Transverse colon (tissue), 4 donors: ENCODE measurements at regions not wholly inside any gene's neighbourhood (a gene's known extent, or its start where the extent isn't known, plus 50 kb on each side); places are given as distances from the start of the nearest gene placed in this dataset.

Source experiments
- DNase-seq: peaks from one replicate; pipeline ENCODE4 v3.0.0-alpha.2; 2019
- H3K27ac ChIP-seq, 4 donors: fragments of 200-600 bp; sonication (generic); 2 replicates each; pipeline ENCODE4 v1.5.1; 2016 to 2018; ENCODE audit warnings: inconsistent platforms in 4 of 4
- H3K27me3 ChIP-seq: fragments of 200-600 bp; sonication (generic); 2 replicates; pipeline ENCODE4 v1.5.1; 2017; ENCODE audit warnings: inconsistent platforms
- H3K36me3 ChIP-seq, 4 donors: fragments of 200-600 bp; sonication (generic); 2 replicates each; pipeline ENCODE4 v1.5.1; 2017 to 2019; ENCODE audit warnings: inconsistent platforms in 4 of 4
- H3K4me1 ChIP-seq, 4 donors: fragments of 200-600 bp; sonication (generic); 2 replicates each; pipeline ENCODE4 v1.5.1; 2017 to 2020; ENCODE audit warnings: inconsistent platforms in 4 of 4
- H3K4me3 ChIP-seq, 4 donors: fragments of 200-600 bp; sonication (generic); 1 replicate in 1 of 4; 2 replicates in 3 of 4; pipeline versions ENCODE4 v1.5.1 to v1.6.1; 2017 to 2019; ENCODE audit warnings: inconsistent platforms in 4 of 4
- H3K9me3 ChIP-seq, 2 donors: fragments of 200-600 bp; sonication (generic); 2 replicates each; pipeline ENCODE4 v1.5.1; 2017 to 2019; ENCODE audit warnings: inconsistent platforms in 2 of 2
- CTCF ChIP-seq, 5 experiments: fragments of 200-600 bp in 3 of 5; fragments of 450-650 bp in 2 of 5; sonication (generic) in 3 of 5; IDR thresholded peaks; 1 replicate in 2 of 5; 2 replicates in 3 of 5; pipeline ENCODE4 v1.5.1; 2016 to 2017; ENCODE audit warnings: antibody characterized with exemption in 5 of 5, inconsistent platforms in 3 of 5, mild to moderate bottlenecking in 2 of 5, moderate library complexity in 1 of 5
- EP300 ChIP-seq: sonication (generic); formaldehyde crosslinking; IDR thresholded peaks from one replicate; pipeline ENCODE4 v1.6.1; 2017; ENCODE audit warnings: antibody characterized with exemption, low read depth
- POLR2A ChIP-seq: fragments of 450-650 bp; IDR thresholded peaks from one replicate; pipeline ENCODE4 v1.6.1; 2016; ENCODE audit warnings: antibody characterized with exemption, mild to moderate bottlenecking, moderate library complexity
- POLR2AphosphoS5 ChIP-seq, 3 donors: sonication (generic); formaldehyde crosslinking; IDR thresholded peaks; one replicate each; pipeline ENCODE4 v1.6.1; 2016; ENCODE audit warnings: antibody characterized with exemption in 3 of 3
- WGBS, 2 donors: methylation state at CpG; one replicate each; pipeline ENCODE4 v1.1.5; 2018; ENCODE audit warnings: low coverage in 1 of 2; 5-methylcytosine and 5-hydroxymethylcytosine counted together
- in situ Hi-C, 4 donors: fragments of 200-750 bp; cut with MboI; loops; one replicate each; pipeline versions ENCODE4 v1.15.0 to v1.15.1; 2017; ENCODE audit warnings: low sequenced_read_pairs in 3 of 4, low pct_ligation_motif_present in 1 of 4, low pct_unique_long_range_greater_than_20kb in 1 of 4
- intact Hi-C: fragments of 100-400 bp; cut with DNase I; formaldehyde crosslinking; loops from one replicate; pipeline ENCODE4 v1.15.1; 2023; ENCODE audit warnings: low total_unique reads

- peaks cover 0 to 5% (median 0%) of the 10 kb centered on the region in 4 donors for H3K4me1 ChIP-seq
- 57 to 78% methylated on average over 2 of the region's 2 CpGs for WGBS, 2 donors
- H3K27me3 ChIP-seq = peaks cover 10% of the 10 kb centered on the region
- in situ Hi-C loops (no loop called here), intact Hi-C loops (no loop called here)
- TF ChIP-seq POLR2A = no peak
- no peak for TF ChIP-seq POLR2AphosphoS5 (IDR thresholded peaks at IDR 0.05)
- TF ChIP-seq EP300 = no peak
- TF ChIP-seq CTCF (IDR thresholded peaks at IDR 0.05) = no peak
- no peak overlapping the region for H3K4me3 ChIP-seq
- no peak overlapping the region for H3K27ac ChIP-seq
- H3K9me3 ChIP-seq = no peaks in the 10 kb centered on the region
- DNase-seq = no peak
- H3K36me3 ChIP-seq = no peaks in the 10 kb centered on the region
These were observed 55.1 kb upstream of the PCSK6 start for GRCh38 chr15:101544613-101544945.

GRCh38 chr15:101543926-101544612, 54.6 kb upstream of the PCSK6 start:
- Histone ChIP-seq H3K4me3 (no peak overlapping the region), H3K4me1 (peaks cover 0 to 5% (median 0%) of the 10 kb centered on the region in 4 donors), H3K36me3 (no peaks in the 10 kb centered on the region), H3K27ac (no peak overlapping the region), H3K9me3 (no peaks in the 10 kb centered on the region), H3K27me3 (peaks cover 9% of the 10 kb centered on the region)
- intact Hi-C loops (no loop called here), in situ Hi-C loops (no loop called here)
- no peak for TF ChIP-seq POLR2A
- no peak for TF ChIP-seq EP300
- TF ChIP-seq POLR2AphosphoS5 (IDR thresholded peaks at IDR 0.05) = no peak
- no peak for TF ChIP-seq CTCF (IDR thresholded peaks at IDR 0.05)
- DNase-seq = no peak
- 79 to 85% methylated on average over 4 to 22 of the region's 22 CpGs for WGBS, 2 donors

GRCh38 chr15:101543431-101543830, 53.9 kb upstream of the PCSK6 start:
- no peaks in the 10 kb centered on the region for H3K36me3 ChIP-seq
- H3K27ac ChIP-seq = no peak overlapping the region
- peaks cover 5% of the 10 kb centered on the region for H3K27me3 ChIP-seq
- H3K9me3 ChIP-seq = no peaks in the 10 kb centered on the region
- peaks cover 0 to 5% (median 0%) of the 10 kb centered on the region in 4 donors for H3K4me1 ChIP-seq
- TF ChIP-seq POLR2A = no peak
- no peak for TF ChIP-seq CTCF (IDR thresholded peaks at IDR 0.05)
- no peak for TF ChIP-seq EP300
- TF ChIP-seq POLR2AphosphoS5 (IDR thresholded peaks at IDR 0.05) = no peak
- no peak overlapping the region for H3K4me3 ChIP-seq
- intact Hi-C loops = no loop called here
- 83% methylated on average over 12 of the region's 12 CpGs; no CpG with 5 or more reads in 1 of the 2 donors for WGBS, 2 donors
- DNase-seq = no peak
- in situ Hi-C loops = no loop called here

- no peak for DNase-seq
These were observed 53.5 kb upstream of the PCSK6 start for GRCh38 chr15:101543026-101543390.

More at GRCh38 chr15:101543026-101543390, 53.5 kb upstream of the PCSK6 start:
- H3K27ac ChIP-seq = no peak overlapping the region
- peaks cover 5% of the 10 kb centered on the region for H3K27me3 ChIP-seq
- no peaks in the 10 kb centered on the region for H3K9me3 ChIP-seq
- H3K36me3 ChIP-seq = no peaks in the 10 kb centered on the region
- 56% methylated on average over 3 of the region's 7 CpGs; no CpG with 5 or more reads in 1 of the 2 donors for WGBS, 2 donors
- H3K4me3 ChIP-seq = no peak overlapping the region
- intact Hi-C loops (no loop called here), in situ Hi-C loops (no loop called here)
- peaks cover 0 to 5% (median 0%) of the 10 kb centered on the region in 4 donors for H3K4me1 ChIP-seq
- TF ChIP-seq CTCF (IDR thresholded peaks at IDR 0.05) (no peak), POLR2AphosphoS5 (IDR thresholded peaks at IDR 0.05) (no peak), EP300 (no peak), POLR2A (no peak)
